ENCODE measurements at regions not wholly inside any gene's neighbourhood (a gene's known extent, or its start where the extent isn't known, plus 50 kb on each side); places are given as distances from the start of the nearest gene placed in this dataset.
A peak's percentile ranks its signal among the peaks of the same experiment; 100 is the strongest.

- Histone ChIP-seq H3K9me3 (peaks cover 22% of the 10 kb centered on the region), H3K27ac (no peak overlapping the region), H3K36me3 (no peaks in the 10 kb centered on the region), H3K27me3 (peaks cover 100% of the 10 kb centered on the region), H3K4me1 (ENCODE audit: control insufficient read depth in 1 of 2, insufficient read depth in 1 of 2, low read depth in 1 of 2, low read length in 1 of 2) (peaks cover 25 to 29% of the 10 kb centered on the region in 2 experiments), H3K4me3 (ENCODE audit: low read depth in 1 of 2, low read length in 1 of 2) (no peak overlapping the region)
- no peak for TF ChIP-seq CTCF (IDR thresholded peaks at IDR 0.05)
These were observed 298.7 kb upstream of the NFE2L3 start for GRCh38 chr7:25853314-25853713.

- peaks cover 100% of the 10 kb centered on the region for H3K27me3 ChIP-seq
- no peak overlapping the region for H3K27ac ChIP-seq
- TF ChIP-seq CTCF (IDR thresholded peaks at IDR 0.05), result no peak
- H3K4me1 ChIP-seq (ENCODE audit: control insufficient read depth in 1 of 2, insufficient read depth in 1 of 2, low read depth in 1 of 2, low read length in 1 of 2), result peaks cover 26 to 32% of the 10 kb centered on the region in 2 experiments
- no peak overlapping the region for H3K4me3 ChIP-seq (ENCODE audit: low read depth in 1 of 2, low read length in 1 of 2)
- peaks cover 28% of the 10 kb centered on the region for H3K9me3 ChIP-seq
- no peaks in the 10 kb centered on the region for H3K36me3 ChIP-seq
These were observed 297.9 kb upstream of the NFE2L3 start for GRCh38 chr7:25854059-25854458.

- Histone ChIP-seq H3K27me3 (peaks cover 100% of the 10 kb centered on the region), H3K4me1 (ENCODE audit: control insufficient read depth in 1 of 2, insufficient read depth in 1 of 2, low read depth in 1 of 2, low read length in 1 of 2) (peaks cover 26 to 32% of the 10 kb centered on the region in 2 experiments), H3K4me3 (ENCODE audit: low read depth in 1 of 2, low read length in 1 of 2) (no peak overlapping the region), H3K27ac (no peak overlapping the region), H3K9me3 (peaks cover 33% of the 10 kb centered on the region), H3K36me3 (no peaks in the 10 kb centered on the region)
- no peak for TF ChIP-seq CTCF (IDR thresholded peaks at IDR 0.05)
These were observed 297.1 kb upstream of the NFE2L3 start for GRCh38 chr7:25854608-25855497.

GRCh38 chr7:25855854-25856782 lies 295.9 kb upstream of the NFE2L3 start:
- H3K27me3 ChIP-seq, result peaks cover 100% of the 10 kb centered on the region
- H3K4me3 ChIP-seq (ENCODE audit: low read depth in 1 of 2, low read length in 1 of 2), result peak overlapping the region; percentile 48 to 59
- H3K9me3 ChIP-seq, result peaks cover 39% of the 10 kb centered on the region
- H3K27ac ChIP-seq, result no peak overlapping the region
- H3K4me1 ChIP-seq (ENCODE audit: control insufficient read depth in 1 of 2, insufficient read depth in 1 of 2, low read depth in 1 of 2, low read length in 1 of 2), result peaks cover 30 to 38% of the 10 kb centered on the region in 2 experiments
- no peaks in the 10 kb centered on the region for H3K36me3 ChIP-seq
- no peak for TF ChIP-seq CTCF (IDR thresholded peaks at IDR 0.05)

- Histone ChIP-seq H3K4me3 (ENCODE audit: low read depth in 1 of 2, low read length in 1 of 2) (peak overlapping the region; percentile 48 to 59), H3K27ac (no peak overlapping the region), H3K36me3 (no peaks in the 10 kb centered on the region), H3K4me1 (ENCODE audit: control insufficient read depth in 1 of 2, insufficient read depth in 1 of 2, low read depth in 1 of 2, low read length in 1 of 2) (peaks cover 36% of the 10 kb centered on the region in 2 experiments), H3K9me3 (peaks cover 52% of the 10 kb centered on the region), H3K27me3 (peaks cover 100% of the 10 kb centered on the region)
- no peak for TF ChIP-seq CTCF (IDR thresholded peaks at IDR 0.05)
These were observed 294.5 kb upstream of the NFE2L3 start for GRCh38 chr7:25857376-25858067.

All from neutrophil (primary cell).